GM12878 (cell line): ENCODE measurements at regions not wholly inside any gene's neighbourhood (a gene's known extent, or its start where the extent isn't known, plus 50 kb on each side); places are given as distances from the start of the nearest gene placed in this dataset.

Source experiments
- ATAC-seq: fragments of 200-7000 bp; cut with Tn5 transposase; 3 replicates; pipeline ENCODE4 v1.9.1; 2020; ENCODE audit warnings: mild to moderate bottlenecking, moderate library complexity
- BruUV-seq: library from RNA; stranded (reverse); fragments of 400-500 nt; replicated peaks from 2 replicates; lab custom pipeline; 2021; lab: Mats Ljungman, UMichigan
- CTCF ChIA-PET: fragments of 300-600 bp; sonication (Branson Sonifier 250); formaldehyde crosslinking; extraction: SDS; loops from one replicate; lab custom pipeline; 2021; ENCODE audit warnings: inconsistent platforms; lab: Yijun Ruan, JAX
- POLR2A ChIA-PET: fragments of 350-600 bp; formaldehyde crosslinking; extraction: SDS; loops from one replicate; lab custom pipeline; 2021; ENCODE audit warnings: inconsistent platforms; lab: Charles Lee
- RAD21 ChIA-PET: fragments of 300-600 bp; sonication (Branson Sonifier 250); formaldehyde crosslinking; loops from one replicate; lab custom pipeline; 2023; ENCODE audit warnings: antibody characterized with exemption; ENCODE audit not compliant: unreplicated experiment; lab: Charles Lee
- SMC1A ChIA-PET: fragments of 300-600 bp; sonication (Branson Sonifier 250); formaldehyde crosslinking; loops from one replicate; lab custom pipeline; 2023; ENCODE audit not compliant: unreplicated experiment, uncharacterized antibody; lab: Charles Lee
- DNase-seq: peaks from one replicate; pipeline ENCODE4 v3.0.0-alpha.2; 2011; ENCODE audit warnings: low read depth, low spot score
- FAIRE-seq: peaks from 3 replicates; lab custom pipeline; 2011; peaks lifted over from hg19 to GRCh38; lab: Jason Lieb, UNC
- H2AFZ ChIP-seq: 2 replicates; pipeline ENCODE4 v1.6.0; 2011; ENCODE audit warnings: low read depth, low read length, control low read depth; ENCODE audit not compliant: control insufficient read depth
- H3K27ac ChIP-seq: 2 replicates; pipeline ENCODE4 v1.5.1; 2011; ENCODE audit warnings: control low read depth; ENCODE audit not compliant: control insufficient read depth, insufficient read depth
- H3K27me3 ChIP-seq, 2 experiments: replicated peaks in 1 of 2; 2 replicates each; pipeline versions ENCODE4 v1.6.0 to v1.6.1; 2011; ENCODE audit warnings: low read length in 1 of 2; ENCODE audit not compliant: control insufficient read depth in 2 of 2, insufficient read depth in 2 of 2
- H3K36me3 ChIP-seq, 2 experiments: 2 replicates each; pipeline ENCODE4 v1.5.1; 2011; ENCODE audit warnings: low read length in 1 of 2; ENCODE audit not compliant: control insufficient read depth in 2 of 2, insufficient read depth in 2 of 2
- H3K4me1 ChIP-seq: 2 replicates; pipeline ENCODE4 v1.6.1; 2011; ENCODE audit warnings: mild to moderate bottlenecking, low read length, moderate library complexity, mixed read lengths; ENCODE audit not compliant: control insufficient read depth, insufficient read depth
- H3K4me2 ChIP-seq: 2 replicates; pipeline ENCODE4 v1.6.0; 2011; ENCODE audit warnings: control low read depth; ENCODE audit not compliant: control insufficient read depth, insufficient read depth
- H3K4me3 ChIP-seq: fragments of 200-600 bp; sonication (generic); 2 replicates; pipeline ENCODE4 v1.5.1; 2016
- H3K79me2 ChIP-seq: 2 replicates; pipeline ENCODE4 v1.6.0; 2011; ENCODE audit warnings: low read length; ENCODE audit not compliant: control insufficient read depth, insufficient read depth
- H3K9ac ChIP-seq: 2 replicates; pipeline ENCODE4 v1.8.0; 2011; ENCODE audit warnings: low read length, control low read depth, mixed read lengths; ENCODE audit not compliant: control insufficient read depth, insufficient read depth
- H3K9me3 ChIP-seq: replicated peaks from 3 replicates; pipeline ENCODE4 v1.5.1; 2011; ENCODE audit warnings: mild to moderate bottlenecking, low read length; ENCODE audit not compliant: control insufficient read depth, insufficient read depth
- H4K20me1 ChIP-seq: 2 replicates; pipeline ENCODE4 v1.6.0; 2011; ENCODE audit not compliant: control insufficient read depth, insufficient read depth
- FOXK2 ChIP-seq: fragments of 450-650 bp; IDR thresholded peaks from 2 replicates; pipeline ENCODE4 v1.6.1; 2017; ENCODE audit warnings: mild to moderate bottlenecking, moderate library complexity
- FOXM1 ChIP-seq: IDR thresholded peaks from 2 replicates; pipeline ENCODE4 v1.6.1; 2012; ENCODE audit warnings: low read depth, mild to moderate bottlenecking, inconsistent platforms, low read length, moderate library complexity
- KAT2A ChIP-seq: conservative IDR thresholded peaks from 2 replicates; pipeline ENCODE4 v1.6.1; 2011; ENCODE audit warnings: low read depth, low read length; ENCODE audit not compliant: control insufficient read depth
- PML ChIP-seq: IDR thresholded peaks from 2 replicates; pipeline ENCODE4 v1.6.1; 2012; ENCODE audit warnings: low read length, inconsistent platforms
- SPI1 ChIP-seq: IDR thresholded peaks from 2 replicates; pipeline ENCODE4 v1.6.1; 2011; ENCODE audit warnings: low read depth, mild to moderate bottlenecking, low read length, moderate library complexity, borderline replicate concordance; ENCODE audit not compliant: insufficient read depth
- WGBS: methylation state at CpG from one replicate; pipeline ENCODE4 v1.1.6; 2016; ENCODE audit warnings: low lambda C conversion rate; ENCODE audit not compliant: insufficient replicate concordance, insufficient coverage; ENCODE audit errors: missing lambda C conversion rate; 5-methylcytosine and 5-hydroxymethylcytosine counted together
- in situ Hi-C: fragments of 300-500 bp; cut with MboI; formaldehyde crosslinking; loops from 9 replicates; pipeline ENCODE4 v1.14.3; 2018; ENCODE audit warnings: mixed read lengths
- intact Hi-C: fragments of 100-400 bp; cut with micrococcal nuclease; formaldehyde crosslinking; loops from one replicate; pipeline ENCODE4 v1.14.2; 2022; ENCODE audit not compliant: unreplicated experiment
- TF ChIP-seq, protein P1 (sequence below): fragments of 450-650 bp; formaldehyde crosslinking; IDR thresholded peaks from 2 replicates; pipeline ENCODE4 v1.4.0; 2022; ENCODE audit warnings: mild to moderate bottlenecking, moderate library complexity
- TF ChIP-seq, protein P2 (sequence below): IDR thresholded peaks from 2 replicates; pipeline ENCODE4 v1.6.1; 2012; ENCODE audit warnings: low read depth, low read length, improper control_type of control experiment
- TF ChIP-seq, protein P3 (sequence below): fragments of 450-650 bp; IDR thresholded peaks from 2 replicates; pipeline ENCODE4 v1.6.1; 2018; ENCODE audit warnings: mild to moderate bottlenecking, low read depth, moderate library complexity; ENCODE audit not compliant: partially characterized antibody

DNA sequence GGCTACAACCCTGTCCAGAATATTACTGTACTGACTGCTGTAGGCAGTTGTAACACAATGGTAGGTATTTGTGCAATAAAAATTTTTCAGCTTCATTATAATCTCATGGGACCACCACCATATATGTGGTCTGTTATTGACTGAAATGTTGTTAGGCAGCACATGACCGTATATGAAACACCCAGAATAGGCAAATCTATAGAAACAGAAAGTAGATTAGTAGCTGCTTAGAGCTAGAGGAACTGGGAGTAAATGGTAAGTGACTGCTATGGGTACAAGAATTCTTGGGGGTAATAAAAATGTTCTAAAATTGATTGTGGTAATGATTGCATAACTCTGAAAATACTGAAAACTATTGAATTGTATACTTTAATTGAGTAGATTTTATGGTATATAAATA, 185.7 kb downstream of the ESM1 start:
- in situ Hi-C loops, result no loop called here
- Histone ChIP-seq H3K36me3 (no peaks in the 10 kb centered on the region), H2AFZ (no peak overlapping the region), H3K27me3 (no peaks in the 10 kb centered on the region; a peak in 1 of 4 replicates), H3K4me2 (no peak overlapping the region), H3K27ac (no peak overlapping the region), H3K9ac (no peak overlapping the region), H4K20me1 (no peaks in the 10 kb centered on the region), H3K9me3 (no peaks in the 10 kb centered on the region), H3K79me2 (no peaks in the 10 kb centered on the region), H3K4me1 (peaks cover 4% of the 10 kb centered on the region; the same call in 1 of the 2 replicates), H3K4me3 (no peak overlapping the region)
- ATAC-seq (peak; percentile 47; the same call in 2 of the 3 replicates), DNase-seq (no peak), FAIRE-seq (no peak)
- ChIA-PET CTCF (no interaction called here), POLR2A (no interaction called here), SMC1A (no interaction called here), RAD21 (no interaction called here)
- 0% methylated on average over 1 of the region's 1 CpG for WGBS
- no TSS peak for BruUV-seq
- intact Hi-C loops, result no loop called here
- TF ChIP-seq KAT2A, result no peak
- TF ChIP-seq SPI1, result peak; percentile 70; the same call in 1 of the 2 replicates
- TF ChIP-seq, all 136 proteins: peak for 1

DNA sequence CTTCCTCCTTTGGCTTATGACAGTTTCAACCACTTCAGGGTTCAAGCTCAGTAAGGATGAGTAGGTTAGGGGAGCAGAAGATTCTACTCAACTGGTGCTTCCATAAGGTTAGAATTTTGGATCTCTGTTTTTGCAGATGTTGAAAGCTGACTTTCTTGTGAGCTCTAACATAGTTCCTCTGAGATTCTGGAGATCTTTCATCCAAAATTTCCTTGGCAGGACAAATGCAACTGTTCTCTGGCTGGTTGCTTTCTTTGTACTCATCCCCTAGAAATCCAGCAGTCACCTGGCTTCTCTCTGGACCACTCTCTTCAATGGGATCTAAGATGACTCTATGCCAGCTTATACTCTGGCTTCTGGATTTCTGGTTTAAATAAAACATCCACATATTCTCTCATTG, 189.6 kb downstream of the ESM1 start:
- ChIA-PET CTCF (no interaction called here), RAD21 (no interaction called here), SMC1A (interaction anchor here (1.2 kb wide), 1 partner anchor 9 kb away, joined by 3 read pairs; no protein-coding TSS in a partner anchor), POLR2A (no interaction called here)
- H3K27me3 ChIP-seq, result no peaks in the 10 kb centered on the region; a peak in 1 of 4 replicates
- in situ Hi-C loops (no loop called here), intact Hi-C loops (no loop called here)
- H3K36me3 ChIP-seq, result no peaks in the 10 kb centered on the region
- no TSS peak for BruUV-seq
- no peak overlapping the region for H2AFZ ChIP-seq
- no peaks in the 10 kb centered on the region for H4K20me1 ChIP-seq
- H3K4me2 ChIP-seq, result no peak overlapping the region
- no peak overlapping the region for H3K4me3 ChIP-seq
- peaks cover 4% of the 10 kb centered on the region; the same call in 1 of the 2 replicates for H3K4me1 ChIP-seq
- no peak overlapping the region for H3K9ac ChIP-seq
- no peak for ATAC-seq
- H3K79me2 ChIP-seq, result no peaks in the 10 kb centered on the region
- DNase-seq, result no peak
- H3K27ac ChIP-seq, result no peak overlapping the region
- FAIRE-seq, result no peak
- H3K9me3 ChIP-seq, result no peaks in the 10 kb centered on the region; the same call in 2 of the 3 replicates
- TF ChIP-seq FOXM1 (no peak), PML (no peak), FOXK2 (no peak)
- TF ChIP-seq, protein P1, sequence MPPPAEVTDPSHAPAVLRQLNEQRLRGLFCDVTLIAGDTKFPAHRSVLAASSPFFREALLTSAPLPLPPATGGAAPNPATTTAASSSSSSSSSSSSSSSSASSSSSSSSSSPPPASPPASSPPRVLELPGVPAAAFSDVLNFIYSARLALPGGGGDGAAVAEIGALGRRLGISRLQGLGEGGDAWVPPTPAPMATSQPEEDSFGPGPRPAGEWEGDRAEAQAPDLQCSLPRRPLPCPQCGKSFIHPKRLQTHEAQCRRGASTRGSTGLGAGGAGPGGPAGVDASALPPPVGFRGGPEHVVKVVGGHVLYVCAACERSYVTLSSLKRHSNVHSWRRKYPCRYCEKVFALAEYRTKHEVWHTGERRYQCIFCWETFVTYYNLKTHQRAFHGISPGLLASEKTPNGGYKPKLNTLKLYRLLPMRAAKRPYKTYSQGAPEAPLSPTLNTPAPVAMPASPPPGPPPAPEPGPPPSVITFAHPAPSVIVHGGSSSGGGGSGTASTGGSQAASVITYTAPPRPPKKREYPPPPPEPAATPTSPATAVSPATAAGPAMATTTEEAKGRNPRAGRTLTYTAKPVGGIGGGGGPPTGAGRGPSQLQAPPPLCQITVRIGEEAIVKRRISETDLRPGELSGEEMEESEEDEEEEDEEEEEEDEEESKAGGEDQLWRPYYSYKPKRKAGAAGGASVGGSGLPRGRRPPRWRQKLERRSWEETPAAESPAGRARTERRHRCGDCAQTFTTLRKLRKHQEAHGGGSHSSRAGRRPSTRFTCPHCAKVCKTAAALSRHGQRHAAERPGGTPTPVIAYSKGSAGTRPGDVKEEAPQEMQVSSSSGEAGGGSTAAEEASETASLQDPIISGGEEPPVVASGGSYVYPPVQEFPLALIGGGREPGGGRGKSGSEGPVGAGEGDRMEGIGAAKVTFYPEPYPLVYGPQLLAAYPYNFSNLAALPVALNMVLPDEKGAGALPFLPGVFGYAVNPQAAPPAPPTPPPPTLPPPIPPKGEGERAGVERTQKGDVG (CRISPR knock-in tag), result no peak
- TF ChIP-seq, protein P2, sequence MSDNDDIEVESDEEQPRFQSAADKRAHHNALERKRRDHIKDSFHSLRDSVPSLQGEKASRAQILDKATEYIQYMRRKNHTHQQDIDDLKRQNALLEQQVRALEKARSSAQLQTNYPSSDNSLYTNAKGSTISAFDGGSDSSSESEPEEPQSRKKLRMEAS, result no peak
- TF ChIP-seq, protein P3, sequence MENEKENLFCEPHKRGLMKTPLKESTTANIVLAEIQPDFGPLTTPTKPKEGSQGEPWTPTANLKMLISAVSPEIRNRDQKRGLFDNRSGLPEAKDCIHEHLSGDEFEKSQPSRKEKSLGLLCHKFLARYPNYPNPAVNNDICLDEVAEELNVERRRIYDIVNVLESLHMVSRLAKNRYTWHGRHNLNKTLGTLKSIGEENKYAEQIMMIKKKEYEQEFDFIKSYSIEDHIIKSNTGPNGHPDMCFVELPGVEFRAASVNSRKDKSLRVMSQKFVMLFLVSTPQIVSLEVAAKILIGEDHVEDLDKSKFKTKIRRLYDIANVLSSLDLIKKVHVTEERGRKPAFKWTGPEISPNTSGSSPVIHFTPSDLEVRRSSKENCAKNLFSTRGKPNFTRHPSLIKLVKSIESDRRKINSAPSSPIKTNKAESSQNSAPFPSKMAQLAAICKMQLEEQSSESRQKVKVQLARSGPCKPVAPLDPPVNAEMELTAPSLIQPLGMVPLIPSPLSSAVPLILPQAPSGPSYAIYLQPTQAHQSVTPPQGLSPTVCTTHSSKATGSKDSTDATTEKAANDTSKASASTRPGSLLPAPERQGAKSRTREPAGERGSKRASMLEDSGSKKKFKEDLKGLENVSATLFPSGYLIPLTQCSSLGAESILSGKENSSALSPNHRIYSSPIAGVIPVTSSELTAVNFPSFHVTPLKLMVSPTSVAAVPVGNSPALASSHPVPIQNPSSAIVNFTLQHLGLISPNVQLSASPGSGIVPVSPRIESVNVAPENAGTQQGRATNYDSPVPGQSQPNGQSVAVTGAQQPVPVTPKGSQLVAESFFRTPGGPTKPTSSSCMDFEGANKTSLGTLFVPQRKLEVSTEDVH, result no peak
